Stimulated activated CD8-positive, alpha-beta memory T cell treated with anti-CD3 and anti-CD28 coated beads, Interleukin-12 subunit alpha, Interleukin-12 subunit beta, amount 100 ng/mL, for 1 hour (primary cell): ENCODE measurements at regions not wholly inside any gene's neighbourhood (a gene's known extent, or its start where the extent isn't known, plus 50 kb on each side); places are given as distances from the start of the nearest gene placed in this dataset.

Experiments
- DNase-seq: peaks from one replicate; pipeline ENCODE4 v3.0.0-alpha.2; 2020; ENCODE audit warnings: low read depth

GRCh38 chr5:8857051-8857450, 688.8 kb downstream of the SEMA5A start:
- no peak for DNase-seq

GRCh38 chr5:8861764-8862163, 684.1 kb downstream of the SEMA5A start:
- DNase-seq: no peak

GRCh38 chr5:8864053-8864452, 681.8 kb downstream of the SEMA5A start:
- no peak for DNase-seq

GRCh38 chr5:8865266-8865665, 680.6 kb downstream of the SEMA5A start:
- DNase-seq: no peak

- no peak for DNase-seq
These were observed 680.0 kb downstream of the SEMA5A start for GRCh38 chr5:8865686-8866374.

- DNase-seq: no peak
These were observed 677.6 kb downstream of the SEMA5A start for GRCh38 chr5:8868283-8868682.

GRCh38 chr5:8869932-8870331, 675.9 kb downstream of the SEMA5A start:
- no peak for DNase-seq

- DNase-seq: no peak
These were observed 675.4 kb downstream of the SEMA5A start for GRCh38 chr5:8870349-8870958.

- DNase-seq: no peak
These were observed 674.9 kb downstream of the SEMA5A start for GRCh38 chr5:8870959-8871355.

- DNase-seq: no peak
These were observed 674.4 kb downstream of the SEMA5A start for GRCh38 chr5:8871446-8871845.

GRCh38 chr5:8875722-8876121, 670.2 kb downstream of the SEMA5A start:
- no peak for DNase-seq

- no peak for DNase-seq
These were observed 666.6 kb downstream of the SEMA5A start for GRCh38 chr5:8879248-8879647.

- no peak for DNase-seq
These were observed 661.8 kb downstream of the SEMA5A start for GRCh38 chr5:8884029-8884428.

- DNase-seq: no peak
These were observed 652.9 kb downstream of the SEMA5A start for GRCh38 chr5:8892926-8893325.

- DNase-seq: no peak
These were observed 651.8 kb downstream of the SEMA5A start for GRCh38 chr5:8894031-8894430.

GRCh38 chr5:8895062-8895461, 650.8 kb downstream of the SEMA5A start:
- DNase-seq: no peak

GRCh38 chr5:8895599-8895998, 650.3 kb downstream of the SEMA5A start:
- no peak for DNase-seq

GRCh38 chr5:8897316-8897715, 648.6 kb downstream of the SEMA5A start:
- no peak for DNase-seq

- DNase-seq: no peak
These were observed 640.9 kb downstream of the SEMA5A start for GRCh38 chr5:8905021-8905420.

GRCh38 chr5:8906303-8906967, 639.4 kb downstream of the SEMA5A start:
- DNase-seq: no peak

- DNase-seq: no peak
These were observed 638.6 kb downstream of the SEMA5A start for GRCh38 chr5:8907168-8907868.

GRCh38 chr5:8908055-8908683, 637.7 kb downstream of the SEMA5A start:
- no peak for DNase-seq
